A549 (cell line): ENCODE measurements at regions not wholly inside any gene's neighbourhood (a gene's known extent, or its start where the extent isn't known, plus 50 kb on each side); places are given as distances from the start of the nearest gene placed in this dataset.

Source experiments
- ATAC-seq, 2 experiments: fragments of 200-7000 bp in 1 of 2; fragments of >200 bp in 1 of 2; cut with Nextera tagmentation in 1 of 2; cut with Tn5 transposase in 1 of 2; 3 replicates each; pipeline versions ENCODE4 v1.8.0 to v1.9.1; 2018 to 2020; ENCODE audit warnings: mild to moderate bottlenecking in 1 of 2, moderate library complexity in 1 of 2
- CTCF ChIA-PET: fragments of 300-600 bp; sonication (Branson Sonifier 250); formaldehyde crosslinking; extraction: SDS; loops from one replicate; lab custom pipeline; 2021; ENCODE audit warnings: antibody characterized with exemption, inconsistent platforms; lab: Yijun Ruan, JAX
- POLR2A ChIA-PET: fragments of 350-600 bp; formaldehyde crosslinking; extraction: SDS; loops from one replicate; lab custom pipeline; 2021; ENCODE audit warnings: antibody characterized with exemption, inconsistent platforms; lab: Yijun Ruan, JAX
- DNase-seq, 2 experiments: peaks; one replicate each; pipeline versions ENCODE4 v3.0.0 to v3.0.0-alpha.2; 2011 to 2016; ENCODE audit warnings: low read depth in 1 of 2, low spot score in 1 of 2
- FAIRE-seq: peaks from 2 replicates; lab custom pipeline; 2011; peaks lifted over from hg19 to GRCh38; lab: Jason Lieb, UNC
- H3K27ac ChIP-seq, 2 experiments: fragments of >200 bp; sonication (Bioruptor Twin); formaldehyde crosslinking; 3 replicates each; pipeline ENCODE4 v1.5.1; 2016 to 2017
- H3K4me1 ChIP-seq: fragments of >200 bp; sonication (Bioruptor Twin); formaldehyde crosslinking; 3 replicates; pipeline ENCODE4 v1.6.1; 2016
- H3K4me2 ChIP-seq: fragments of >200 bp; sonication (Bioruptor Twin); formaldehyde crosslinking; 3 replicates; pipeline ENCODE4 v1.6.1; 2016
- H3K4me3 ChIP-seq: fragments of >200 bp; sonication (Bioruptor Twin); formaldehyde crosslinking; 3 replicates; pipeline ENCODE4 v1.5.1; 2016
- H3K9me3 ChIP-seq: fragments of >200 bp; sonication (Bioruptor Twin); formaldehyde crosslinking; 3 replicates; pipeline ENCODE4 v1.6.1; 2016
- CBX2 ChIP-seq: fragments of 200-600 bp; sonication (generic); IDR thresholded peaks from 2 replicates; pipeline ENCODE4 v1.6.1; 2016; ENCODE audit warnings: low read depth, mild to moderate bottlenecking, borderline replicate concordance
- CEBPB ChIP-seq, 2 experiments: fragments of >200 bp in 1 of 2; sonication (Bioruptor Twin) in 1 of 2; formaldehyde crosslinking in 1 of 2; IDR thresholded peaks; 2 replicates each; pipeline ENCODE4 v1.6.1; 2012 to 2016
- CHD4 ChIP-seq: fragments of 200-600 bp; sonication (generic); IDR thresholded peaks from 2 replicates; pipeline ENCODE4 v1.6.1; 2016; ENCODE audit warnings: antibody characterized with exemption, mild to moderate bottlenecking, borderline replicate concordance
- EHMT2 ChIP-seq: fragments of 200-600 bp; sonication (generic); IDR thresholded peaks from 2 replicates; pipeline ENCODE4 v1.6.1; 2016; ENCODE audit warnings: antibody characterized with exemption, low read depth, mild to moderate bottlenecking, moderate library complexity
- FOSL2 ChIP-seq, 2 experiments: fragments of 450-650 bp in 1 of 2; fragments of >200 bp in 1 of 2; sonication (Bioruptor Twin) in 1 of 2; formaldehyde crosslinking; IDR thresholded peaks; 2 replicates each; pipeline versions ENCODE4 v1.5.0 to v1.6.1; 2016 to 2020; ENCODE audit warnings: mild to moderate bottlenecking in 1 of 2, moderate library complexity in 1 of 2
- FOXS1 ChIP-seq: fragments of 250-450 bp; sonication (Bioruptor Pico); IDR thresholded peaks from 2 replicates; pipeline ENCODE4 v1.5.0; 2020; ENCODE audit warnings: mild to moderate bottlenecking, moderate library complexity
- GATA3 ChIP-seq: IDR thresholded peaks from 2 replicates; pipeline ENCODE4 v1.6.1; 2012; ENCODE audit warnings: borderline replicate concordance
- HDAC2 ChIP-seq: fragments of 200-600 bp; sonication (generic); IDR thresholded peaks from 2 replicates; pipeline ENCODE4 v1.6.1; 2016
- HEYL ChIP-seq: fragments of 250-450 bp; sonication (Bioruptor Pico); IDR thresholded peaks from 2 replicates; pipeline ENCODE4 v1.8.0; 2021; ENCODE audit warnings: mild to moderate bottlenecking, moderate library complexity
- HOXA7 ChIP-seq: fragments of 250-450 bp; sonication (Bioruptor Pico); IDR thresholded peaks from 2 replicates; pipeline ENCODE4 v1.5.0; 2020; ENCODE audit warnings: mild to moderate bottlenecking, moderate library complexity
- HOXB5 ChIP-seq: fragments of 250-450 bp; sonication (Bioruptor Pico); IDR thresholded peaks from 2 replicates; pipeline ENCODE4 v1.5.0; 2020; ENCODE audit warnings: mild to moderate bottlenecking, moderate library complexity
- JUN ChIP-seq, 2 experiments: fragments of >200 bp; sonication (Bioruptor Twin); formaldehyde crosslinking; IDR thresholded peaks; 2 replicates in 1 of 2; 3 replicates in 1 of 2; pipeline ENCODE4 v1.6.1; 2016 to 2017
- JUNB ChIP-seq: fragments of >200 bp; sonication (Bioruptor Twin); formaldehyde crosslinking; IDR thresholded peaks from 2 replicates; pipeline ENCODE4 v1.6.1; 2016
- KDM5A ChIP-seq: fragments of 200-600 bp; sonication (generic); IDR thresholded peaks from 2 replicates; pipeline ENCODE4 v1.6.1; 2016; ENCODE audit warnings: antibody characterized with exemption, mild to moderate bottlenecking
- MAFK ChIP-seq: fragments of 450-650 bp; IDR thresholded peaks from 2 replicates; pipeline ENCODE4 v1.6.1; 2014; ENCODE audit not compliant: partially characterized antibody
- MAX ChIP-seq: IDR thresholded peaks from 2 replicates; pipeline ENCODE4 v1.6.1; 2012
- POLR2AphosphoS2 ChIP-seq: conservative IDR thresholded peaks from 2 replicates; pipeline ENCODE4 v1.6.1; 2012; ENCODE audit warnings: low read length, improper control_type of control experiment, inconsistent platforms
- RAD21 ChIP-seq, 2 experiments: fragments of >200 bp in 1 of 2; sonication (Bioruptor Twin) in 1 of 2; formaldehyde crosslinking in 1 of 2; IDR thresholded peaks in 1 of 2; conservative IDR thresholded peaks in 1 of 2; 2 replicates in 1 of 2; 3 replicates in 1 of 2; pipeline ENCODE4 v1.6.1; 2012 to 2018; ENCODE audit warnings: inconsistent platforms in 1 of 2
- RARB ChIP-seq: fragments of 250-450 bp; sonication (Bioruptor Pico); IDR thresholded peaks from 2 replicates; pipeline ENCODE4 v1.8.0; 2021; ENCODE audit warnings: mild to moderate bottlenecking, moderate library complexity
- RCOR1 ChIP-seq: fragments of 150-350 bp; IDR thresholded peaks from 2 replicates; pipeline ENCODE4 v1.6.1; 2014; ENCODE audit warnings: antibody characterized with exemption, low read length, low read depth
- SREBF2 ChIP-seq: fragments of 450-650 bp; IDR thresholded peaks from 2 replicates; pipeline ENCODE4 v1.6.1; 2014; ENCODE audit warnings: mild to moderate bottlenecking, moderate library complexity
- TFCP2L1 ChIP-seq: fragments of 250-450 bp; sonication (Bioruptor Pico); IDR thresholded peaks from 2 replicates; pipeline ENCODE4 v1.5.0; 2021; ENCODE audit warnings: mild to moderate bottlenecking
- ZC3H11A ChIP-seq: fragments of 450-650 bp; IDR thresholded peaks from 2 replicates; pipeline ENCODE4 v1.6.1; 2014; ENCODE audit warnings: antibody characterized with exemption, mild to moderate bottlenecking
- ZFP36 ChIP-seq: fragments of 450-650 bp; IDR thresholded peaks from 2 replicates; pipeline ENCODE4 v1.6.1; 2014; ENCODE audit warnings: borderline replicate concordance; ENCODE audit not compliant: partially characterized antibody
- ZSCAN20 ChIP-seq: fragments of 250-450 bp; sonication (Bioruptor Pico); IDR thresholded peaks from 2 replicates; pipeline ENCODE4 v1.8.0; 2022; ENCODE audit warnings: mild to moderate bottlenecking, moderate library complexity
- WGBS: methylation state at CpG from one replicate; pipeline ENCODE4 v1.1.6; 2017; ENCODE audit errors: missing lambda C conversion rate; 5-methylcytosine and 5-hydroxymethylcytosine counted together
- TF ChIP-seq, protein P1 (sequence below): IDR thresholded peaks from 2 replicates; pipeline ENCODE4 v1.6.1; 2012
- TF ChIP-seq, protein P2 (sequence below): fragments of >200 bp; sonication (Bioruptor Twin); formaldehyde crosslinking; IDR thresholded peaks from 3 replicates; pipeline ENCODE4 v1.6.1; 2016
- TF ChIP-seq, protein P3 (sequence below): fragments of 450-650 bp; IDR thresholded peaks from 2 replicates; pipeline ENCODE4 v1.6.1; 2014; ENCODE audit warnings: antibody characterized with exemption
- TF ChIP-seq, protein P4 (sequence below): fragments of >200 bp; sonication (Bioruptor Twin); formaldehyde crosslinking; IDR thresholded peaks from 2 replicates; pipeline ENCODE4 v1.6.1; 2016

- Histone ChIP-seq H3K4me3 (no peak overlapping the region), H3K4me2 (no peak overlapping the region), H3K4me1 (no peaks in the 10 kb centered on the region), H3K27ac (no peak overlapping the region), H3K9me3 (peaks cover 4% of the 10 kb centered on the region; the same call in 1 of the 3 replicates)
- no peak for TF ChIP-seq HOXB5 (CRISPR knock-in tag)
- no peak for TF ChIP-seq ZFP36
- TF ChIP-seq CHD4: no peak
- TF ChIP-seq JUNB: no peak
- TF ChIP-seq SREBF2: no peak
- TF ChIP-seq HOXA7 (CRISPR knock-in tag): no peak
- no peak for TF ChIP-seq CBX2
- no peak for TF ChIP-seq HEYL (CRISPR knock-in tag)
- TF ChIP-seq POLR2AphosphoS2: no peak
- TF ChIP-seq GATA3: no peak
- TF ChIP-seq, protein P1, sequence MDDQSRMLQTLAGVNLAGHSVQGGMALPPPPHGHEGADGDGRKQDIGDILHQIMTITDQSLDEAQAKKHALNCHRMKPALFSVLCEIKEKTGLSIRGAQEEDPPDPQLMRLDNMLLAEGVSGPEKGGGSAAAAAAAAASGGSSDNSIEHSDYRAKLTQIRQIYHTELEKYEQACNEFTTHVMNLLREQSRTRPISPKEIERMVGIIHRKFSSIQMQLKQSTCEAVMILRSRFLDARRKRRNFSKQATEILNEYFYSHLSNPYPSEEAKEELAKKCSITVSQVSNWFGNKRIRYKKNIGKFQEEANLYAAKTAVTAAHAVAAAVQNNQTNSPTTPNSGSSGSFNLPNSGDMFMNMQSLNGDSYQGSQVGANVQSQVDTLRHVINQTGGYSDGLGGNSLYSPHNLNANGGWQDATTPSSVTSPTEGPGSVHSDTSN: no peak
- FAIRE-seq (no peak), DNase-seq (no peak), ATAC-seq (no peak)
- CTCF ChIA-PET: interaction anchor here (0.6 kb wide), 1 partner anchor 517 kb away, joined by 3 read pairs; no protein-coding TSS in a partner anchor
- POLR2A ChIA-PET: no interaction called here
- 2% methylated on average over 1 of the region's 1 CpG for WGBS
These were observed 378.6 kb downstream of the MEIS1 start for GRCh38 chr2:66813525-66813924.

GRCh38 chr2:66813976-66814375 lies 379.1 kb downstream of the MEIS1 start:
- H3K4me3 ChIP-seq: no peak overlapping the region
- no peak for ATAC-seq
- no peak overlapping the region for H3K27ac ChIP-seq
- WGBS: 19% methylated on average over 2 of the region's 2 CpGs
- H3K4me1 ChIP-seq: no peaks in the 10 kb centered on the region
- H3K9me3 ChIP-seq: peaks cover 8% of the 10 kb centered on the region; the same call in 1 of the 3 replicates
- no peak overlapping the region for H3K4me2 ChIP-seq
- POLR2A ChIA-PET: no interaction called here
- CTCF ChIA-PET: interaction anchor here (0.6 kb wide), 1 partner anchor 517 kb away, joined by 3 read pairs; no protein-coding TSS in a partner anchor
- DNase-seq: no peak
- FAIRE-seq: no peak
- TF ChIP-seq RARB (CRISPR knock-in tag) (no peak), RCOR1 (no peak), CHD4 (no peak), JUNB (no peak), JUN (IDR thresholded peaks at IDR 0.05) (no peak), FOSL2 (IDR thresholded peaks at IDR 0.05) (no peak), FOSL2 (CRISPR knock-in tag; IDR thresholded peaks at IDR 0.05) (no peak), EHMT2 (no peak), MAX (no peak)
- TF ChIP-seq, protein P2, sequence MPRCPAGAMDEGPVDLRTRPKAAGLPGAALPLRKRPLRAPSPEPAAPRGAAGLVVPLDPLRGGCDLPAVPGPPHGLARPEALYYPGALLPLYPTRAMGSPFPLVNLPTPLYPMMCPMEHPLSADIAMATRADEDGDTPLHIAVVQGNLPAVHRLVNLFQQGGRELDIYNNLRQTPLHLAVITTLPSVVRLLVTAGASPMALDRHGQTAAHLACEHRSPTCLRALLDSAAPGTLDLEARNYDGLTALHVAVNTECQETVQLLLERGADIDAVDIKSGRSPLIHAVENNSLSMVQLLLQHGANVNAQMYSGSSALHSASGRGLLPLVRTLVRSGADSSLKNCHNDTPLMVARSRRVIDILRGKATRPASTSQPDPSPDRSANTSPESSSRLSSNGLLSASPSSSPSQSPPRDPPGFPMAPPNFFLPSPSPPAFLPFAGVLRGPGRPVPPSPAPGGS: no peak
- TF ChIP-seq, all 56 proteins: peak for 0

- WGBS: 18% methylated on average over 1 of the region's 1 CpG
- ATAC-seq: no peak
These were observed 380.0 kb downstream of the MEIS1 start for GRCh38 chr2:66814916-66815315.

More at GRCh38 chr2:66814916-66815315, 380.0 kb downstream of the MEIS1 start:
- no peak for DNase-seq
- FAIRE-seq: no peak
- TF ChIP-seq, protein P3, sequence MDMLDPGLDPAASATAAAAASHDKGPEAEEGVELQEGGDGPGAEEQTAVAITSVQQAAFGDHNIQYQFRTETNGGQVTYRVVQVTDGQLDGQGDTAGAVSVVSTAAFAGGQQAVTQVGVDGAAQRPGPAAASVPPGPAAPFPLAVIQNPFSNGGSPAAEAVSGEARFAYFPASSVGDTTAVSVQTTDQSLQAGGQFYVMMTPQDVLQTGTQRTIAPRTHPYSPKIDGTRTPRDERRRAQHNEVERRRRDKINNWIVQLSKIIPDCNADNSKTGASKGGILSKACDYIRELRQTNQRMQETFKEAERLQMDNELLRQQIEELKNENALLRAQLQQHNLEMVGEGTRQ: no peak
- no peak for TF ChIP-seq HOXA7 (CRISPR knock-in tag)
- no peak for TF ChIP-seq FOSL2 (IDR thresholded peaks at IDR 0.05)
- no peak for TF ChIP-seq FOSL2 (CRISPR knock-in tag; IDR thresholded peaks at IDR 0.05)
- TF ChIP-seq HEYL (CRISPR knock-in tag): no peak
- no peak for TF ChIP-seq CEBPB (IDR thresholded peaks at IDR 0.05)
- no peak for TF ChIP-seq HDAC2
- TF ChIP-seq MAFK: no peak
- no peak for TF ChIP-seq FOXS1 (CRISPR knock-in tag)
- no peak for TF ChIP-seq ZSCAN20 (CRISPR knock-in tag)
- no peak for TF ChIP-seq ZC3H11A
- no peak for TF ChIP-seq TFCP2L1
- no peak for TF ChIP-seq HOXB5 (CRISPR knock-in tag)
- no peak for TF ChIP-seq KDM5A
- TF ChIP-seq, protein P4, sequence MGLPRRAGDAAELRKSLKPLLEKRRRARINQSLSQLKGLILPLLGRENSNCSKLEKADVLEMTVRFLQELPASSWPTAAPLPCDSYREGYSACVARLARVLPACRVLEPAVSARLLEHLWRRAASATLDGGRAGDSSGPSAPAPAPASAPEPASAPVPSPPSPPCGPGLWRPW: no peak
- TF ChIP-seq, protein P2: no peak
- TF ChIP-seq RCOR1: no peak
- no peak for TF ChIP-seq RAD21 (conservative IDR thresholded peaks at IDR 0.05 in 1 of 2, IDR thresholded peaks at IDR 0.05 in 1 of 2)
- no peak for TF ChIP-seq POLR2AphosphoS2
- no peak for TF ChIP-seq GATA3
- Histone ChIP-seq H3K9me3 (peaks cover 15% of the 10 kb centered on the region; the same call in 2 of the 3 replicates), H3K27ac (no peak overlapping the region), H3K4me2 (no peak overlapping the region), H3K4me1 (no peaks in the 10 kb centered on the region), H3K4me3 (no peak overlapping the region)
- ChIA-PET CTCF (no interaction called here), POLR2A (no interaction called here)
